CD14-positive monocyte (primary cell): ENCODE measurements at regions not wholly inside any gene's neighbourhood (a gene's known extent, or its start where the extent isn't known, plus 50 kb on each side); places are given as distances from the start of the nearest gene placed in this dataset.

ENCODE experiments used
- DNase-seq, 3 donors: peaks; one replicate each; pipeline ENCODE4 v3.0.0-alpha.2; 2011 to 2022
- H2AFZ ChIP-seq: 2 replicates; pipeline ENCODE4 v1.6.0; 2012; ENCODE audit warnings: mild to moderate bottlenecking, low read depth, low read length, inconsistent platforms; ENCODE audit not compliant: insufficient read depth, poor library complexity, severe bottlenecking
- H3K27ac ChIP-seq, 2 donors: 1 replicate in 1 of 2; 2 replicates in 1 of 2; pipeline ENCODE4 v1.5.1; 2012 to 2013; ENCODE audit warnings: low read length in 2 of 2, control low read depth in 1 of 2, inconsistent platforms in 1 of 2, low read depth in 1 of 2, mild to moderate bottlenecking in 1 of 2
- H3K27me3 ChIP-seq, 2 donors: one replicate each; pipeline versions ENCODE4 v1.6.0 to v1.6.1; 2011 to 2013; ENCODE audit warnings: low read length in 2 of 2; ENCODE audit not compliant: control insufficient read depth in 2 of 2, insufficient read depth in 2 of 2
- H3K36me3 ChIP-seq, 2 donors: replicated peaks in 1 of 2; 1 replicate in 1 of 2; 2 replicates in 1 of 2; pipeline versions ENCODE4 v1.5.1 to v1.6.1; 2012 to 2013; ENCODE audit warnings: low read length in 2 of 2, control low read depth in 1 of 2, inconsistent platforms in 1 of 2, mild to moderate bottlenecking in 1 of 2; ENCODE audit not compliant: insufficient read depth in 2 of 2, control insufficient read depth in 1 of 2
- H3K4me1 ChIP-seq, 2 donors: 1 replicate in 1 of 2; 2 replicates in 1 of 2; pipeline versions ENCODE4 v1.5.1 to v1.6.1; 2012 to 2013; ENCODE audit warnings: low read length in 2 of 2, control low read depth in 1 of 2, inconsistent platforms in 1 of 2, mild to moderate bottlenecking in 1 of 2, moderate library complexity in 1 of 2; ENCODE audit not compliant: insufficient read depth in 2 of 2, control insufficient read depth in 1 of 2
- H3K4me2 ChIP-seq: replicated peaks from 2 replicates; pipeline ENCODE3; 2012; ENCODE audit warnings: low read length, moderate library complexity, mild to moderate bottlenecking; ENCODE audit not compliant: poor library complexity, severe bottlenecking; ENCODE audit errors: extremely low read depth
- H3K4me3 ChIP-seq, 3 experiments: fragments of 200-600 bp in 1 of 3; sonication (generic) in 1 of 3; replicated peaks in 1 of 3; 1 replicate in 2 of 3; 2 replicates in 1 of 3; pipeline ENCODE4 v1.5.1; 2011 to 2013; ENCODE audit warnings: low read length in 3 of 3, mild to moderate bottlenecking in 3 of 3, control low read depth in 2 of 3, low read depth in 2 of 3, inconsistent platforms in 1 of 3, moderate library complexity in 1 of 3
- H3K79me2 ChIP-seq: 2 replicates; pipeline ENCODE4 v1.6.0; 2012; ENCODE audit warnings: mild to moderate bottlenecking, control low read depth, inconsistent platforms, low read length, moderate library complexity; ENCODE audit not compliant: insufficient read depth
- H3K9ac ChIP-seq: 2 replicates; pipeline ENCODE4 v1.6.0; 2017; ENCODE audit warnings: low read length, mild to moderate bottlenecking; ENCODE audit not compliant: insufficient read depth, poor library complexity, severe bottlenecking
- H3K9me3 ChIP-seq, 2 donors: replicated peaks in 1 of 2; 1 replicate in 1 of 2; 2 replicates in 1 of 2; pipeline versions ENCODE4 v1.5.1 to v1.6.1; 2012 to 2013; ENCODE audit warnings: low read length in 2 of 2, control low read depth in 1 of 2; ENCODE audit not compliant: control insufficient read depth in 1 of 2, insufficient read depth in 1 of 2
- H4K20me1 ChIP-seq: 2 replicates; pipeline ENCODE4 v1.6.0; 2012; ENCODE audit warnings: mild to moderate bottlenecking, low read length, control low read depth, moderate library complexity; ENCODE audit not compliant: insufficient read depth
- H3K27ac Mint-ChIP-seq, 7 donors: one replicate each; pipeline ENCODE4 v1.8.0; 2020; ENCODE audit warnings: mild to moderate bottlenecking in 7 of 7, mixed read lengths in 7 of 7, moderate library complexity in 6 of 7, inconsistent platforms in 2 of 7
- H3K27me3 Mint-ChIP-seq, 3 donors: one replicate each; pipeline ENCODE4 v1.8.0; 2021 to 2022; ENCODE audit warnings: low read depth in 3 of 3, mild to moderate bottlenecking in 3 of 3, mixed read lengths in 3 of 3, moderate library complexity in 3 of 3, inconsistent platforms in 1 of 3
- H3K36me3 Mint-ChIP-seq, 2 donors: one replicate each; pipeline ENCODE4 v1.8.0; 2020; ENCODE audit warnings: mixed read lengths in 2 of 2, inconsistent platforms in 1 of 2, mild to moderate bottlenecking in 1 of 2
- H3K4me1 Mint-ChIP-seq: one replicate; pipeline ENCODE4 v1.8.0; 2020; ENCODE audit warnings: mild to moderate bottlenecking, mixed read lengths
- H3K4me3 Mint-ChIP-seq, 2 donors: one replicate each; pipeline ENCODE4 v1.8.0; 2020; ENCODE audit warnings: mild to moderate bottlenecking in 2 of 2, mixed read lengths in 2 of 2, moderate library complexity in 1 of 2
- H3K9me3 Mint-ChIP-seq, 7 donors: one replicate each; pipeline ENCODE4 v1.8.0; 2020 to 2022; ENCODE audit warnings: mixed read lengths in 7 of 7, mild to moderate bottlenecking in 6 of 7, moderate library complexity in 6 of 7, inconsistent platforms in 2 of 7
- WGBS: methylation state at CpG from one replicate; pipeline ENCODE4 v1.1.5; 2013; ENCODE audit warnings: missing lambda C conversion rate; ENCODE audit not compliant: insufficient coverage; 5-methylcytosine and 5-hydroxymethylcytosine counted together
- intact Hi-C, 2 donors: fragments of 100-400 bp; cut with micrococcal nuclease; formaldehyde crosslinking; loops; one replicate each; pipeline versions ENCODE4 v1.15.0 to v1.15.1; 2023
- TF ChIP-seq, protein P1 (sequence below): fragments of 200-600 bp; IDR thresholded peaks from one replicate; pipeline ENCODE4 v1.8.0; 2022; ENCODE audit warnings: antibody characterized with exemption, mild to moderate bottlenecking

DNA sequence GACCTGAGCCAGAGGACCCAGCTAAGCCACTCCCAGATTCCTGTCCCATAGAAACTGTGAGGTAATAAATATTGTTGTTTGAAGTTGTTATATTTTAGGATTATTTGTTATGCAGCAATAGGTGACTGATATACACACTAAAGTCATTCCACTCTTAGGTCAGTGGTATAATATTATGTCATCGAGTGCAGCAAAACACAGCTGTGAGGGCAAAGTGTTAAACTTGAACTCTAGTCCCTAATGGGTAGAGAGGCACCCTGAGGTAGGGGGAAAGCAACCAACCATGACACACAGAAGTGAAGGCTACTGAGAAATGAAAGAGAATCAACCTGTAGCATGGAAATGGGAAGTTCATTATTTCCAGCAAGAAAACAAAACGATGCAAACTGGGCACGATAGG is 66.6 kb downstream of the ATXN3L start:
- Histone ChIP-seq H3K27ac (no peak overlapping the region), H3K4me2 (no peak overlapping the region), H2AFZ (no peak overlapping the region), H3K9me3 (peaks cover 0 to 4% of the 10 kb centered on the region in 2 donors), H3K36me3 (no peaks in the 10 kb centered on the region), H3K79me2 (no peaks in the 10 kb centered on the region), H3K27me3 (peaks cover 0 to 31% of the 10 kb centered on the region in 2 donors), H3K4me3 (no peak overlapping the region), H3K9ac (no peak overlapping the region), H3K4me1 (peaks cover 0 to 4% of the 10 kb centered on the region in 2 donors), H4K20me1 (no peaks in the 10 kb centered on the region)
- no peak overlapping the region for H3K27ac Mint-ChIP-seq
- peaks cover 0 to 9% (median 3%) of the 10 kb centered on the region in 7 donors for H3K9me3 Mint-ChIP-seq
- H3K4me1 Mint-ChIP-seq = peaks cover 31% of the 10 kb centered on the region
- peaks cover 1 to 20% (median 3%) of the 10 kb centered on the region in 3 donors for H3K27me3 Mint-ChIP-seq
- no peaks in the 10 kb centered on the region for H3K36me3 Mint-ChIP-seq
- H3K4me3 Mint-ChIP-seq = no peak overlapping the region
- DNase-seq = no peak
- intact Hi-C loops = no loop called here
- TF ChIP-seq, protein P1, sequence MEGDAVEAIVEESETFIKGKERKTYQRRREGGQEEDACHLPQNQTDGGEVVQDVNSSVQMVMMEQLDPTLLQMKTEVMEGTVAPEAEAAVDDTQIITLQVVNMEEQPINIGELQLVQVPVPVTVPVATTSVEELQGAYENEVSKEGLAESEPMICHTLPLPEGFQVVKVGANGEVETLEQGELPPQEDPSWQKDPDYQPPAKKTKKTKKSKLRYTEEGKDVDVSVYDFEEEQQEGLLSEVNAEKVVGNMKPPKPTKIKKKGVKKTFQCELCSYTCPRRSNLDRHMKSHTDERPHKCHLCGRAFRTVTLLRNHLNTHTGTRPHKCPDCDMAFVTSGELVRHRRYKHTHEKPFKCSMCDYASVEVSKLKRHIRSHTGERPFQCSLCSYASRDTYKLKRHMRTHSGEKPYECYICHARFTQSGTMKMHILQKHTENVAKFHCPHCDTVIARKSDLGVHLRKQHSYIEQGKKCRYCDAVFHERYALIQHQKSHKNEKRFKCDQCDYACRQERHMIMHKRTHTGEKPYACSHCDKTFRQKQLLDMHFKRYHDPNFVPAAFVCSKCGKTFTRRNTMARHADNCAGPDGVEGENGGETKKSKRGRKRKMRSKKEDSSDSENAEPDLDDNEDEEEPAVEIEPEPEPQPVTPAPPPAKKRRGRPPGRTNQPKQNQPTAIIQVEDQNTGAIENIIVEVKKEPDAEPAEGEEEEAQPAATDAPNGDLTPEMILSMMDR = no peak
- WGBS = no CpG with 5 or more reads among the region's 3 CpGs

DNA sequence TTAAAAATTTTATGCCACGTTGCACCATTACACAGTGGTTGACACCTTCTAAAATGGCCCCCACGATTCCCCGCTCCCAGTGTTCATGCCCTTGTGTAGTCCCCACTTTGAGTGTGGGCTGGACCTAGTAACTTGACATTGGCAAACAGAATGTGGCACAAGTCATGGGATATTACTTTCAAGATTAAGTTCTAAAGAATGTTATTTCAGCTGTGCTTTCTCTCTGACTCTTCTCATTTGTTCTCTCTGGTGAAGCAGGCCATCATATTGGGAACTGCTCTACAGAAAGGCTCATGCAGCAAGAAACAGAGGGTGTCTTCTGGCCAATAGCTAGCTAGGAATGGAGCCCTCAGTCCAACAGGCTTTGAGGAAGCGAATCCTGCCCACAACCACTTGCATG is 67.1 kb downstream of the ATXN3L start:
- Histone ChIP-seq H3K9me3 (peaks cover 0 to 4% of the 10 kb centered on the region in 2 donors), H3K4me3 (no peak overlapping the region), H3K9ac (no peak overlapping the region), H3K27ac (no peak overlapping the region), H4K20me1 (no peaks in the 10 kb centered on the region), H3K4me2 (no peak overlapping the region), H3K36me3 (no peaks in the 10 kb centered on the region), H2AFZ (no peak overlapping the region), H3K4me1 (peaks cover 0 to 4% of the 10 kb centered on the region in 2 donors), H3K79me2 (no peaks in the 10 kb centered on the region), H3K27me3 (peaks cover 0 to 27% of the 10 kb centered on the region in 2 donors)
- Mint-ChIP-seq H3K27me3 (peaks cover 1 to 25% (median 3%) of the 10 kb centered on the region in 3 donors), H3K27ac (peak overlapping the region in 1 of 7 donors; percentile 11), H3K36me3 (no peaks in the 10 kb centered on the region), H3K4me3 (no peak overlapping the region), H3K4me1 (peaks cover 31% of the 10 kb centered on the region), H3K9me3 (peaks cover 0 to 9% (median 3%) of the 10 kb centered on the region in 7 donors)
- TF ChIP-seq, protein P1 = no peak
- intact Hi-C loops = no loop called here
- WGBS = 100% methylated on average over 1 of the region's 4 CpGs
- no peak for DNase-seq
